ENCODE measurements at regions not wholly inside any gene's neighbourhood (a gene's known extent, or its start where the extent isn't known, plus 50 kb on each side); places are given as distances from the start of the nearest gene placed in this dataset.

DNA sequence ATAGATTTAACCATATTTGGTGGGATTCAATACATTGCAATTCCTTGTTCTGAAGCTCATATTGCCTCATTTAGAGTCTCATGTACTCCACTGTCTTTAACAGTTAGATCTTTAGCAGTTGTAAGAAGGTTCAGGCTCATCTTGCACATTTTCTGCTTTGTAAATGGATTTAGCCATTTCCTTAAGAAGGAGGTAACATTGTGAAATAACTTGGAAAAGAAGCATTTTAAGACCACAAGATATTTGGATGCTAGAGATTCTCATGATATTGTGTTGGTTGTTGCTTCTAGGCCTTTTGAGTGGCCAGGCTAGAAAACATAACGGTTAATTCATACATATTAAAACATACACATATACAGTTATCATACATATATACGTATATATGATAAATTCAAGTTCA is 445.8 kb upstream of the NXPH2 start:
- Histone ChIP-seq H3K9me3 (ENCODE audit: low read length) (no peaks in the 10 kb centered on the region), H3K79me2 (ENCODE audit: low read length) (no peaks in the 10 kb centered on the region), H3K4me3 (ENCODE audit: low read length) (no peak overlapping the region), H3K27ac (ENCODE audit: low read length) (no peak overlapping the region), H3K27me3 (ENCODE audit: low read length) (no peaks in the 10 kb centered on the region), H3K9me2 (replicated peaks; ENCODE audit: low read length) (no peaks in the 10 kb centered on the region), H3F3A (ENCODE audit: low read length, unreplicated experiment) (no peaks in the 10 kb centered on the region), H3K36me3 (ENCODE audit: low read depth, low read length) (no peaks in the 10 kb centered on the region), H3K4me2 (ENCODE audit: low read length) (no peak overlapping the region), H3K9ac (ENCODE audit: low read length) (no peak overlapping the region), H2AFZ (ENCODE audit: low read length) (no peak overlapping the region), H4K20me1 (ENCODE audit: low read length) (no peaks in the 10 kb centered on the region), H3K4me1 (ENCODE audit: insufficient read depth, low read length) (no peaks in the 10 kb centered on the region)
- intact Hi-C loops (cut with micrococcal nuclease): no loop called here
- no peak for TF ChIP-seq EZH2 (IDR thresholded peaks at IDR 0.05; ENCODE audit: low read length, unreplicated experiment)
- BruUV-seq (replicated peaks): no TSS peak
- POLR2A ChIA-PET (ENCODE audit: unreplicated experiment): no interaction called here
- DNase-seq: no peak
- no peak for ATAC-seq
- CTCF ChIA-PET: no interaction called here

DNA sequence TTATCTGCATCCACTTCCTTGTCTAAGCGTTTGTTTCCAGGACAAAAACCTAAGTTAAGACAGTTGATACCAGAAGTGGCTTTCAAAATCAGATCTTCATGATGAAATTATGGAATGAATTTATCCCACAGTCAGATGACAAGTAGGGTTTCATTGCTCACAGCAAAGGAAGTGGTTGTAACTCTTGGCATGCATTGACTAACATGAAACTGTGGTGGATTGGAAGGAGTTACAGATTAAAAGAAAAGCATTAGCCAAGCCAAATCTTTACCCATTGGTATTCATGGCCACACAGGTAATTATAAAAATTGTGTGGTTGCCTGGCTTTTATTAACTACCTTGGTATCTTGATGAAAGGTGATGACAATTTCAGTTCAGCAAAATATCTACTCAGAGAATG is 438.0 kb upstream of the NXPH2 start:
- ChIA-PET CTCF (no interaction called here), POLR2A (ENCODE audit: unreplicated experiment) (no interaction called here)
- intact Hi-C loops (cut with micrococcal nuclease): no loop called here
- Histone ChIP-seq H3K36me3 (ENCODE audit: low read depth, low read length) (no peaks in the 10 kb centered on the region), H3K27ac (ENCODE audit: low read length) (no peak overlapping the region), H3K9me3 (ENCODE audit: low read length) (no peaks in the 10 kb centered on the region), H3K4me2 (ENCODE audit: low read length) (no peak overlapping the region), H3F3A (ENCODE audit: low read length, unreplicated experiment) (no peaks in the 10 kb centered on the region), H4K20me1 (ENCODE audit: low read length) (no peaks in the 10 kb centered on the region), H2AFZ (ENCODE audit: low read length) (no peak overlapping the region), H3K4me1 (ENCODE audit: insufficient read depth, low read length) (no peaks in the 10 kb centered on the region), H3K27me3 (ENCODE audit: low read length) (no peaks in the 10 kb centered on the region), H3K9me2 (replicated peaks; ENCODE audit: low read length) (no peaks in the 10 kb centered on the region), H3K4me3 (ENCODE audit: low read length) (no peak overlapping the region), H3K79me2 (ENCODE audit: low read length) (no peaks in the 10 kb centered on the region), H3K9ac (ENCODE audit: low read length) (no peak overlapping the region)
- ATAC-seq (no peak), DNase-seq (no peak)
- TF ChIP-seq EZH2 (IDR thresholded peaks at IDR 0.05; ENCODE audit: low read length, unreplicated experiment) (no peak), EZH2phosphoT487 (IDR thresholded peaks at IDR 0.05; ENCODE audit: borderline replicate concordance, low read length) (no peak)
- TF ChIP-seq, protein P1, sequence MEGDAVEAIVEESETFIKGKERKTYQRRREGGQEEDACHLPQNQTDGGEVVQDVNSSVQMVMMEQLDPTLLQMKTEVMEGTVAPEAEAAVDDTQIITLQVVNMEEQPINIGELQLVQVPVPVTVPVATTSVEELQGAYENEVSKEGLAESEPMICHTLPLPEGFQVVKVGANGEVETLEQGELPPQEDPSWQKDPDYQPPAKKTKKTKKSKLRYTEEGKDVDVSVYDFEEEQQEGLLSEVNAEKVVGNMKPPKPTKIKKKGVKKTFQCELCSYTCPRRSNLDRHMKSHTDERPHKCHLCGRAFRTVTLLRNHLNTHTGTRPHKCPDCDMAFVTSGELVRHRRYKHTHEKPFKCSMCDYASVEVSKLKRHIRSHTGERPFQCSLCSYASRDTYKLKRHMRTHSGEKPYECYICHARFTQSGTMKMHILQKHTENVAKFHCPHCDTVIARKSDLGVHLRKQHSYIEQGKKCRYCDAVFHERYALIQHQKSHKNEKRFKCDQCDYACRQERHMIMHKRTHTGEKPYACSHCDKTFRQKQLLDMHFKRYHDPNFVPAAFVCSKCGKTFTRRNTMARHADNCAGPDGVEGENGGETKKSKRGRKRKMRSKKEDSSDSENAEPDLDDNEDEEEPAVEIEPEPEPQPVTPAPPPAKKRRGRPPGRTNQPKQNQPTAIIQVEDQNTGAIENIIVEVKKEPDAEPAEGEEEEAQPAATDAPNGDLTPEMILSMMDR (conservative IDR thresholded peaks at IDR 0.05; ENCODE audit: low read depth, low read length): no peak
- no TSS peak for BruUV-seq (replicated peaks)

DNA sequence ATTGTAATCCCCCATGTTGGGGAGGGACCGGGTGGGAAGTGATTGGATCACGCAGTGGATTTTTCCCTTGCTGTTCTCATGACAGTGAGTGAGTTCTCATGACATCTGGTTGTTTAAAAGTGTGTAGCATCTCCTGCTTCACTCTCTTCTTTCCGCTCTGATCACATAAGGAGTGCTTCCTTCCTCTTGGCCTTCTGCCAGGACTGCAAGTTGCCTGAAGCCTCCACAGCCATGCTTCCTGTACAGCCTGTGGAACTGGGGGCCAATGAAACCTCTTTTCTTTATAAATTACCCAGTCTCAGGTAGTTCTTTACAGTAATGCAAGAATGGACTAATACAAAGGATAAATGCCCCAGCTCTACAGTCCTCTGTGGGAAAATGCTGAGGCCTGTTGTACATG is 437.5 kb upstream of the NXPH2 start:
- ChIA-PET POLR2A (ENCODE audit: unreplicated experiment) (no interaction called here), CTCF (no interaction called here)
- Histone ChIP-seq H3K36me3 (ENCODE audit: low read depth, low read length) (no peaks in the 10 kb centered on the region), H3K9me3 (ENCODE audit: low read length) (no peaks in the 10 kb centered on the region), H3K9ac (ENCODE audit: low read length) (no peak overlapping the region), H3K79me2 (ENCODE audit: low read length) (no peaks in the 10 kb centered on the region), H3F3A (ENCODE audit: low read length, unreplicated experiment) (no peaks in the 10 kb centered on the region), H3K9me2 (replicated peaks; ENCODE audit: low read length) (no peaks in the 10 kb centered on the region), H2AFZ (ENCODE audit: low read length) (no peak overlapping the region), H3K4me2 (ENCODE audit: low read length) (no peak overlapping the region), H3K27me3 (ENCODE audit: low read length) (no peaks in the 10 kb centered on the region), H4K20me1 (ENCODE audit: low read length) (no peaks in the 10 kb centered on the region), H3K4me3 (ENCODE audit: low read length) (no peak overlapping the region), H3K27ac (ENCODE audit: low read length) (no peak overlapping the region), H3K4me1 (ENCODE audit: insufficient read depth, low read length) (no peaks in the 10 kb centered on the region)
- TF ChIP-seq, protein P1 (conservative IDR thresholded peaks at IDR 0.05; ENCODE audit: low read depth, low read length): no peak
- TF ChIP-seq EZH2phosphoT487 (IDR thresholded peaks at IDR 0.05; ENCODE audit: borderline replicate concordance, low read length) (no peak), EZH2 (IDR thresholded peaks at IDR 0.05; ENCODE audit: low read length, unreplicated experiment) (no peak)
- DNase-seq (no peak), ATAC-seq (no peak)
- no TSS peak for BruUV-seq (replicated peaks)
- intact Hi-C loops (cut with micrococcal nuclease): no loop called here
